HG02973 (cell line): ENCODE measurements at regions not wholly inside any gene's neighbourhood (a gene's known extent, or its start where the extent isn't known, plus 50 kb on each side); places are given as distances from the start of the nearest gene placed in this dataset.
"Not testable (repeated sequence)": the region's sequence is repeated elsewhere in the genome, so short reads cannot be mapped to it uniquely, and the experiment has no call there.

ENCODE experiments used
- ATAC-seq: cut with Tn5 transposase; IDR thresholded peaks from one replicate; pipeline ENCODE4 v1.9.1; 2021; ENCODE audit warnings: moderate library complexity; ENCODE audit not compliant: unreplicated experiment

- not testable (repeated sequence) for ATAC-seq
These were observed 1416.8 kb downstream of the RPA4 start for GRCh38 chrX:98300536-98300935.

DNA sequence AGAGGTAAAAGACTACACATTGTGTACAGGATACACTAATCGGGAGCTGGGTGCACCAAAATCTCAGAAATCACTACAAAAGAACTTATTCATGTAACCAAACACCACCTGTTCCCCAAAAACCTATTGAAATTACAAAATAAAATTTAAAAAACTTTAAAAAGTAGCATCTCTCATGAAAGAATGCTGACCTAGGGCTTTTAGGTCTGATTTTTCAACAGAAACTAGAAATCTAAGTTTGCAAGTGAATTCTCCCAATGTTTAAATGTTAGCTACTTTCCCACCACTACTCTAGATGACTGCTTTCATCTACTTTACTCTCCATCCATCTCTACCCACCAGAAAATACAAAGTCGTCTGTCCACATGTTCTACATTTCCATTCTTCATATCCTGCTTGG lies 1447.7 kb downstream of the RPA4 start:
- ATAC-seq: no peak

DNA sequence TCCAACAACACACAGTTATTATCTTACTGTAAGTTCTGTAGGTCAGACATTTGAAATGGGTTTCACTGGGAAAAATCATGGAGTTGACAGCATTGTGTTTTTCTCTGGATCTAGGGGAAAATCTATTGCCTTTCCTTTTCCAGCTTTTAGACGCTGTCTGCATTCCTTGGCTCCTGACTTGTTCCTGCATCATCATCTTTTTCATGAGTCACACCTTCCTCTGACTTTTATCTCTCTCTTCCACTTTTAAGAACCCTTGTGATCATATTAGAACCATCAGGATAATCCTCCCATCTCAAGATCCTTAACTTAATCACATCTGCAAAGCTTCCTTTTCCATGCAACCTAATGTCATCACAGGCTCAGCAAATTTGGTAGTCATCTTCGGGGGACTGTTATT lies 1454.8 kb downstream of the RPA4 start:
- ATAC-seq: no peak

- no peak for ATAC-seq
These were observed 1467.2 kb downstream of the RPA4 start for GRCh38 chrX:98350940-98351339.

GRCh38 chrX:98357146-98357545 lies 1473.4 kb downstream of the RPA4 start:
- no peak for ATAC-seq

DNA sequence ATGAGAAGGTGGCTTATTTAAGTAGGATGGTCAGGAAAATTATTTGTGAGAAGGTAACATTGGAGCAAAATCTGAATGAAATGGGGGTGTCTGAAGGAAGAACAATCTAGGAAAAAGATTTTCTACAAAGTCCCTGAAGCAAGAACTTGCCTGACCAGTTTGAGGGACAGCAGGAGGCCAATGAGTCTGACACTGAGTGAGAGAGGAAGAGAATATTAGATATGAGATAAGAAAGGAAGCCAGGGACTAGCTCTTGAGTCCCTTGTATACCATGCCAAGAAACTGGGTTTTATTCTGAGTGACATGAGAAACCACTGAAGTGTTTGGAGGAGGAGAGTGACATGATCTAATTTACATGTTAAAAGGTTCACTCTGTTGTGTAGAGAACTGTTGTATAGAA lies 1478.9 kb downstream of the RPA4 start:
- ATAC-seq: no peak

DNA sequence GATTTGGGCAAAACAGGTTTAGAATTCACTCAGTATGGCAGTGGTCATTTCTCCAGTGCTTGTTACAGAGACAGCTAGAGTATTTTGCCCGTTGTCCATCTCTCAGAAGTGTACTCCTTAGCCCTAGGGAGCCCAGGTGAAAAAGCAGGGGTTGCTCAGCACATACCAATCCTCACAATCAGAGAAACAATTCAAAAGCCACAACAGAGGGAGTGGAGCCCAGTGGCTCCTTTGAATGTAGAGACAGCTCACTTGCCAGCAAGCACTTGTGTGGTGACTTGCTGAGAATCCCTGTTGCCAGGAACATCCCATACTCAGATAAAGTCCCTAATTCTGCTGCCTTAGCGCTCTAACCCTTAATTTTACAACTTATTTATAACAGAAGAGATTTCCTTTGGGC lies 1488.3 kb downstream of the RPA4 start:
- ATAC-seq: no peak

- no peak for ATAC-seq
These were observed 1495.4 kb downstream of the RPA4 start for GRCh38 chrX:98379134-98379533.

- ATAC-seq: no peak
These were observed 1496.4 kb downstream of the RPA4 start for GRCh38 chrX:98380106-98380505.

- ATAC-seq: no peak
These were observed 1496.8 kb downstream of the RPA4 start for GRCh38 chrX:98380556-98380955.

GRCh38 chrX:98398542-98398941 lies 1514.8 kb downstream of the RPA4 start:
- ATAC-seq: no peak

GRCh38 chrX:98405376-98405775 lies 1521.7 kb downstream of the RPA4 start:
- no peak for ATAC-seq

DNA sequence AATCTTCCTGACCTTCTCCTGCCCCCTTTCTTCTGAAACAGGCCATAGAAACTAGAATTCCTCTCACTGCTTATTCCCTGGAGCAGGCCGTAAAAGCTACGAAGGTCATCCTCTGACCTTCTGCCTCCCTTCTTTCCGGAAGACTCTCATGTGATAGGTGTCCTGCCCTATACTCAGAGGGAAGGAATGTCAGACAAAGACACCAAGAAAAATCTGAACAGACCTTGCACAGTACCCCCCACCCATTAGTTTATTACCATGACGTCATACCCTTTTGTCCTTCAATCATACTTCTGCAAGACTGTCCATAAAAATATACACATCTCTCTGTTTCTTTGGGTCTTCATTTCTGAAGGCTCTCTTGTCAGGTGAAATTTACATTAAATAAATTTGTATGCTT lies 1523.9 kb downstream of the RPA4 start:
- no peak for ATAC-seq

- ATAC-seq: no peak
These were observed 1526.2 kb downstream of the RPA4 start for GRCh38 chrX:98409867-98410266.

DNA sequence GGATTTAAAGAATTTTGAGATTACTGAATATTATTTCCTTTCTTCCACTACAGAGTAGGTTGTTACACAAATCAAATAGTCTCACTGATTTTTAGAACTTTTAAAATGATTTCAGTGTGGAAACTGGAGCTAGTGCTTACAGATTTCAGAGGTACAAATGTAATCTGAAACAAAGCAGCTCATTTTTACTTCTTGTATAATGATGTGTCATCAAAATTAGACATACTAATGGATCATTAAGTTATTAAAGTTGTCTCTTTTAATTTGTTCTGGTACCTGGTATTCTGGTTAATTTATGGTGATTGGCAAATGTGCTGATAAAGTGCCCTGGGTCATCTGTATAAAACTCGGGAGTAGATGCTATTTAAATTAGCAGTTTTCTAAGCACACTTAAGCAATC lies 1528.3 kb downstream of the RPA4 start:
- ATAC-seq: no peak

GRCh38 chrX:98422536-98422935 lies 1538.8 kb downstream of the RPA4 start:
- ATAC-seq: no peak

DNA sequence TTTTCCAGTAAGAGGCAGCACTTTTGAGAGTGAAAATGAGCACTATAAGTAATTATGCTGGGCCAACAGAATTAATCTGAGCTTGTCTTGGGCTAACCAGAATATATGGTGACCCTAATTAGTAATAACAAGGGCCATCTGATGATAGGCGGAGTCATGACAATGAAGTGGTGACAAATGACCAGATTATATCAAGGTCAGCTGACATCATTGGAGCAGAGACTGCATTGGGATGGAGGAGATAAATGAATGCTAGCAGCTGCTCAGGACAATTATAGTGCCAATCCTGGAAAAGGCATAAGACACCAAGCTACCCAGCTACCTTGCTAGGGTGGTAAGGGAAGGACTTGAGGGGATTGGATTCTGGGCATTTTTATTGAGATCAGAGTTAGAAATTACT lies 1548.7 kb downstream of the RPA4 start:
- ATAC-seq: no peak

- no peak for ATAC-seq
These were observed 1564.8 kb downstream of the RPA4 start for GRCh38 chrX:98448524-98448923.

DNA sequence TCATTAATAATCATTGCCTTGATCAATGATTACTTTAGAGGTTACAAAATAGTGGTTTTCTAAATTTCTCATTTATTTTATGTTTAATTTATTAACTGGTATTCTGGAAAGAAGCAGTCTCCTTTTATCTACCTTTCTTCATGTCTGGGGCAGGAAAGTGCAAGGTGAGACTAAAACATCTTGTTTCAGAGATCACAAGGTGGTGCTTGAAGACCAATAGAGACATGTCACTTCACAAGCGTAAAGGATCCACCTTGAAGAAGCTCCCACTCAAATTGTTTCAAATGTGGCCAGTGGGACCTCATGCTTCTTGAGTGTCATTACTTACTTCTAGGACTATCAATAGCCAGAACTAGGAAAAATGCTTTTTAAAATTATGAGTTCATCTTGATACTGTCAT lies 1568.7 kb downstream of the RPA4 start:
- no peak for ATAC-seq

GRCh38 chrX:98459669-98460068 lies 1576.0 kb downstream of the RPA4 start:
- ATAC-seq: no peak

GRCh38 chrX:98480606-98481005 lies 1596.9 kb downstream of the RPA4 start:
- ATAC-seq: no peak

GRCh38 chrX:98481636-98482035 lies 1597.9 kb downstream of the RPA4 start:
- no peak for ATAC-seq

DNA sequence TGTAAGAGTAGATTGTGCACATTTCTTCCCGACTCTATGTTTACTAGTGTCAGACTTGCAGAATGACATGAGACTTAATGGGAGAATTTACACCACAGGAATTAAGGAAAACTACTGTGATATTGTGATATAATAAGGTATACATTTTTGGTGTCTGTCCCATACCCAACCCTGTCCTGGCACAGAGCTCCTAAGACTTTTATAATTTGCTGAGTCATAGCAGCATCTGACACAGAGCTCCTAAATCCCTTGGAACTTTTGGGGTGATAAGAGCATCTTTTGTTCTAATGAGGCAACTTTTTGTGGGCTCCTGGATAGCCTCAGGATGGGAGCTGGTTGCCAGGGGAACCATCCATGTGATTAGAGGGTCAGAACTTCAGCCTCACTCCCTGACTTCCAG lies 1607.0 kb downstream of the RPA4 start:
- no peak for ATAC-seq

DNA sequence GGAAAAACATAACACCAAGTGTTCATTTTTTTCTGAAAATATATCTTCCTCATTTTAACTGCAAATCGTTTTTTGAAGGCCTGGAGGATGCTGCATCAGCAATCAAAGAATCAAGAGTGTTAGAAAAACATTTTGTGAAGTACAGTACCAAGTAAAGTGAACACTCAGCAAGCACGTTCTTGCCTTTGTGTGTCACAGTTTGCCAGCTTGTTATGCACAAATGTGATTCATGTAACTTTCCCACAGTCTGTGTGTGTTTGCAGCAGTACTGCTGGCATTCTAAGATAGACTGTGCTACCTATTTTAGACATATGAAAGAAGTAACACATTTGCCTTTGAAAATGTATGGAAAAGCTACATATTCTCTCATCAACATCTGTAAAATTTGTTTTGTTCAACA lies 1617.7 kb downstream of the RPA4 start:
- ATAC-seq: no peak
